BJ (cell line): ENCODE measurements at regions not wholly inside any gene's neighbourhood (a gene's known extent, or its start where the extent isn't known, plus 50 kb on each side); places are given as distances from the start of the nearest gene placed in this dataset.

Experiments used
- CTCF ChIA-PET: fragments of 350-600 bp; formaldehyde crosslinking; extraction: SDS; loops from one replicate; lab custom pipeline; 2021; ENCODE audit warnings: antibody characterized with exemption, inconsistent platforms; lab: Yijun Ruan, JAX
- POLR2A ChIA-PET: fragments of 300-600 bp; sonication (Branson Sonifier 250); formaldehyde crosslinking; extraction: SDS; loops from one replicate; lab custom pipeline; 2021; ENCODE audit warnings: antibody characterized with exemption; lab: Charles Lee
- DNase-seq: peaks from one replicate; pipeline ENCODE4 v3.0.0-alpha.2; 2011; ENCODE audit warnings: low read depth
- H3K27me3 ChIP-seq: 2 replicates; pipeline ENCODE4 v1.6.0; 2011; ENCODE audit warnings: low read length; ENCODE audit not compliant: control insufficient read depth, insufficient read depth
- H3K36me3 ChIP-seq: 2 replicates; pipeline ENCODE4 v1.5.1; 2011; ENCODE audit warnings: low read length; ENCODE audit not compliant: control insufficient read depth, insufficient read depth
- H3K4me3 ChIP-seq: 2 replicates; pipeline ENCODE4 v1.5.1; 2011; ENCODE audit warnings: low read depth, mild to moderate bottlenecking, control low read depth, low read length
- TF ChIP-seq, protein P1 (sequence below): IDR thresholded peaks from 2 replicates; pipeline ENCODE4 v1.5.1; 2011; ENCODE audit warnings: low read depth, mild to moderate bottlenecking, control low read depth, inconsistent platforms, low read length, moderate library complexity; ENCODE audit not compliant: insufficient read depth

DNA sequence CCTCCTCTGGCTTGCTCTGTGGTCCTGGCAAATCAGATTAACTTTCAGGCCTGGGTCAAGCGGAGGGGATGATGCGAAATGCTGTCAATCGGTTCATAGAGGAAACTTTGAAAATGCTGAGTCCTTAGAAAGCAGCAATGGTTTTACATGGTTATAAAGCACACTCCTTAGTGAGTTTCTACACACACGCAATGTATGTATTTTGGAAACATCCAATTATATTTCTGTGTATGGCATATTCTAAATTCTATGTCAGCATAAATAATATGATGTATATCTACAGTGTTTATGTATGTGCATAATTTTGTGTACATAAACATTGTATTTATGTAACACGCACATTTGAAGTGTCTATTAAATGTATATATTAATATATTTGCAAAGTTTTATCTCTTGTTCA lies 118.0 kb upstream of the ARID2 start:
- no peak overlapping the region for H3K4me3 ChIP-seq

DNA sequence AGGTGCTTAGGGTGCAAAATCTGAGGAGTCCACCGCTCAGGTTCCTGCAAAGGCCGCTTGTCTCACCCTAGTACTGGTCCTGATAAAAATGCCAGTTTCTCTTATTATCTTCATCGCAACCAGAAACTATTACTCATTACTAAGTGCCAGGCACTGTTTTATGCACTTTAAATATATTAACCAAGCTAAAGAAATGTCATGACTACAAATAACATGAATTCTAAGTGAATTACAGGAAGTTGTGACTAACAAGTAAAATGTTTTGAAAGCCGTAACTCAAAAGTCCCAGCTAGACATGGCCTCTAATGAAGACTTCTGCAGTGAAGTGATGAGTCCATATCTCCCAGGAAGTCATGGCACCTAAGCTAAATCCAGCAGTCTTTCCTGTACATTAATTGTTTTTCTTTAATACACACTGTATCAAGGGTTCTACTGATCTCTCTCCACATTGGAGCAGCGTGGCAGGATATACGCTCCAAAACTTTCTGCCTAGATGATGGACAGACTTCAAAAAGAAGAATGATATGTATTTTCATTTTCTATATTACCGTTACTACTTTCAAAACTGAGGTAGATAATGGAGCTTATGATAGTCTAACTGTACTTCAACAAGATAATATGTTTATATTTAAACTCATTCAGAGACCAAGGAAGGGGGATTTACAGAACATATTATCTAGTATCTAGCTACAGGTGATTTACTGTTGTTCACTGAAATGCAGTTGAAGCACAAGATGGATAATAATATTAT lies 117.3 kb upstream of the ARID2 start:
- POLR2A ChIA-PET, result no interaction called here
- TF ChIP-seq, protein P1, sequence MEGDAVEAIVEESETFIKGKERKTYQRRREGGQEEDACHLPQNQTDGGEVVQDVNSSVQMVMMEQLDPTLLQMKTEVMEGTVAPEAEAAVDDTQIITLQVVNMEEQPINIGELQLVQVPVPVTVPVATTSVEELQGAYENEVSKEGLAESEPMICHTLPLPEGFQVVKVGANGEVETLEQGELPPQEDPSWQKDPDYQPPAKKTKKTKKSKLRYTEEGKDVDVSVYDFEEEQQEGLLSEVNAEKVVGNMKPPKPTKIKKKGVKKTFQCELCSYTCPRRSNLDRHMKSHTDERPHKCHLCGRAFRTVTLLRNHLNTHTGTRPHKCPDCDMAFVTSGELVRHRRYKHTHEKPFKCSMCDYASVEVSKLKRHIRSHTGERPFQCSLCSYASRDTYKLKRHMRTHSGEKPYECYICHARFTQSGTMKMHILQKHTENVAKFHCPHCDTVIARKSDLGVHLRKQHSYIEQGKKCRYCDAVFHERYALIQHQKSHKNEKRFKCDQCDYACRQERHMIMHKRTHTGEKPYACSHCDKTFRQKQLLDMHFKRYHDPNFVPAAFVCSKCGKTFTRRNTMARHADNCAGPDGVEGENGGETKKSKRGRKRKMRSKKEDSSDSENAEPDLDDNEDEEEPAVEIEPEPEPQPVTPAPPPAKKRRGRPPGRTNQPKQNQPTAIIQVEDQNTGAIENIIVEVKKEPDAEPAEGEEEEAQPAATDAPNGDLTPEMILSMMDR, result no peak
- no peak overlapping the region for H3K4me3 ChIP-seq
- no peaks in the 10 kb centered on the region for H3K27me3 ChIP-seq
- DNase-seq, result peak; percentile 7
- CTCF ChIA-PET, result interaction anchor here (1.0 kb wide), 1 partner anchor 19 kb away, joined by 3 read pairs; no protein-coding TSS in a partner anchor
- H3K36me3 ChIP-seq, result no peaks in the 10 kb centered on the region

More for the DNA sequence above, 118.0 kb upstream of the ARID2 start:
- no peaks in the 10 kb centered on the region for H3K36me3 ChIP-seq
- POLR2A ChIA-PET, result no interaction called here
- DNase-seq, result no peak
- TF ChIP-seq, protein P1, result no peak
- CTCF ChIA-PET, result interaction anchor here (1.0 kb wide), 1 partner anchor 18 kb away, joined by 3 read pairs; no protein-coding TSS in a partner anchor
- H3K27me3 ChIP-seq, result no peaks in the 10 kb centered on the region

DNA sequence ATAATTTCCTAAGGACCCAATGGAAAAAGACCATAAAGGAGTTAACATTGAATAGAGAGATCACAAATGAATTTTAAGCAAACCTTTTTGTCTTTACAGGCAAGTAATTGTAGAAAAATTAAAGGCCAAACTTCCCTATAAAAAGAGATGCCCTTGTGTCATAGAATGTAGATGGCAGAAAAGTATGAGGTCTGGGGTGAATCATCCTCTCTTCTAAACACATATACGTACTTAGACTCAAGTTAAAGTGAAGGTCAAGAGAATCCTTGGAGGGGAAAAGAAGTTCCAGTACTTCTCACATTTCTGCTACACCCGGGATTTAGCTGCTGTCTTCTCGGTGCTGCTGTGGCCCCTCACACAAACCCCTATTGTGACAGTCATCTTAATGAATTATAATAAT lies 116.2 kb upstream of the ARID2 start:
- CTCF ChIA-PET, result interaction anchor here (1.0 kb wide), 1 partner anchor 443 kb away, joined by 3 read pairs; no protein-coding TSS in a partner anchor
- DNase-seq, result no peak
- POLR2A ChIA-PET, result no interaction called here

DNA sequence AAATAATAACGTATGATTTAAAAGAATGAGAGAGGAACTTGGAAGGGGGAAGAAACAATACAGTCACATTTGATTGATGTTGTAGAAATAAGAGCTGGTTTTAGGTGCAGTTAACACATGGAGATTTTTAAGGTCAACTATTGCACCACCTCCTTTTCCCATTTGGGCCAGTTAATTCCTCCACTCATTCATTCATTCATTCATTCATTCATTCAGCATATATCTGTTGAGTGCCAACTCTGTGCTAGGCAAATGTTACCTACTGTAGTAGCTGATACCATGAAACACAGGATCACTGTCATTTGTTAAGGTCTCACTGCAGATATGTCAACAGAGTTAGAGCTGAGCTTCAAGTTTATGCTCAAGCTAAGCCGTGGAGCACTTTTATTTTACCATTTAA lies 115.7 kb upstream of the ARID2 start:
- Histone ChIP-seq H3K27me3 (no peaks in the 10 kb centered on the region), H3K4me3 (no peak overlapping the region), H3K36me3 (no peaks in the 10 kb centered on the region)
- ChIA-PET POLR2A (no interaction called here), CTCF (interaction anchor here (1.0 kb wide), 1 partner anchor 443 kb away, joined by 3 read pairs; no protein-coding TSS in a partner anchor)
- TF ChIP-seq, protein P1, result no peak
- no peak for DNase-seq

More for the DNA sequence above, 116.2 kb upstream of the ARID2 start:
- no peaks in the 10 kb centered on the region for H3K36me3 ChIP-seq
- H3K4me3 ChIP-seq, result no peak overlapping the region
- no peaks in the 10 kb centered on the region for H3K27me3 ChIP-seq
- TF ChIP-seq, protein P1, result no peak

DNA sequence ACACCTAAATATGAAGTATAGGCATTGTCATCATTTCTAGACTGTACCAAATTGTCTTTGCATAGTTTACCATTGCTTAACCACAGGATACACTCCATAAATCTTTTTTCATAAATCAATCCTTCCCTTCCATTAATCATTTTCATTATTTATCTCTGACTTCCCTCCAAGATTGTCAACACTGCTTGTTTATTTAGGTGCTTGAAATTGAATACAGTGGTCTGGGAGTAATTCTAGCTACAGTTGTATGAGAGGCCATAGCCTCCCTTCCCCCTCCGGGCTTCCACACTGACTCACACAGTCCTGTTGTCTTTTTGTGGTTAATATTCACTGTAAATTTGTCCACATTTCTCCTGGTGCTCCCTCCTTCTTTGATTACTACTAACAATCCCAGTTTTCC lies 114.2 kb upstream of the ARID2 start:
- Histone ChIP-seq H3K27me3 (no peaks in the 10 kb centered on the region), H3K36me3 (no peaks in the 10 kb centered on the region), H3K4me3 (no peak overlapping the region)
- ChIA-PET CTCF (interaction anchor here (1.4 kb wide), 1 partner anchor 13 kb away, joined by 3 read pairs; no protein-coding TSS in a partner anchor), POLR2A (no interaction called here)
- TF ChIP-seq, protein P1, result no peak
- DNase-seq, result peak; percentile 22
